Astrocyte of the cerebellum (primary cell): ENCODE measurements at regions not wholly inside any gene's neighbourhood (a gene's known extent, or its start where the extent isn't known, plus 50 kb on each side); places are given as distances from the start of the nearest gene placed in this dataset.

ENCODE experiments used
- DNase-seq: peaks from one replicate; pipeline ENCODE4 v3.0.0-alpha.2; 2011; ENCODE audit warnings: low read depth
- H3K4me3 ChIP-seq: 2 replicates; pipeline ENCODE4 v1.5.1; 2011; ENCODE audit warnings: mild to moderate bottlenecking, low read depth, low read length, moderate library complexity
- CTCF ChIP-seq: IDR thresholded peaks from 2 replicates; pipeline ENCODE4 v1.5.1; 2012; ENCODE audit warnings: low read length, low read depth, moderate library complexity, mild to moderate bottlenecking; ENCODE audit errors: missing control alignments
- in situ Hi-C: cut with HindIII; loops from 2 replicates; pipeline ENCODE4 v1.10.0; 2017; ENCODE audit warnings: low sequenced_read_pairs

- in situ Hi-C loops: no loop called here
- no peak overlapping the region for H3K4me3 ChIP-seq
- DNase-seq: no peak
- TF ChIP-seq CTCF: no peak
Observed at GRCh38 chr20:60899320-60899719, 352.7 kb upstream of the CDH4 start.

GRCh38 chr20:60900618-60901017, 351.4 kb upstream of the CDH4 start:
- TF ChIP-seq CTCF: no peak
- in situ Hi-C loops: no loop called here
- DNase-seq: no peak
- H3K4me3 ChIP-seq: no peak overlapping the region

GRCh38 chr20:60901831-60902230, 350.2 kb upstream of the CDH4 start:
- in situ Hi-C loops: no loop called here
- no peak for TF ChIP-seq CTCF
- no peak overlapping the region for H3K4me3 ChIP-seq
- no peak for DNase-seq

GRCh38 chr20:60903325-60903971, 348.6 kb upstream of the CDH4 start:
- no peak overlapping the region for H3K4me3 ChIP-seq
- in situ Hi-C loops: no loop called here
- no peak for TF ChIP-seq CTCF
- DNase-seq: no peak

- no peak for TF ChIP-seq CTCF
- in situ Hi-C loops: no loop called here
- DNase-seq: no peak
Observed at GRCh38 chr20:60904730-60905129, 347.3 kb upstream of the CDH4 start.

GRCh38 chr20:60905919-60906318, 346.1 kb upstream of the CDH4 start:
- TF ChIP-seq CTCF: no peak
- in situ Hi-C loops: no loop called here
- H3K4me3 ChIP-seq: no peak overlapping the region
- DNase-seq: no peak

More at GRCh38 chr20:60904730-60905129, 347.3 kb upstream of the CDH4 start:
- no peak overlapping the region for H3K4me3 ChIP-seq

GRCh38 chr20:60906555-60906954, 345.5 kb upstream of the CDH4 start:
- TF ChIP-seq CTCF: no peak
- in situ Hi-C loops: no loop called here
- no peak for DNase-seq
- H3K4me3 ChIP-seq: no peak overlapping the region
